SKM-1 (cell line): ENCODE measurements at regions not wholly inside any gene's neighbourhood (a gene's known extent, or its start where the extent isn't known, plus 50 kb on each side); places are given as distances from the start of the nearest gene placed in this dataset.
"Not testable (repeated sequence)": the region's sequence is repeated elsewhere in the genome, so short reads cannot be mapped to it uniquely, and the experiment has no call there.

Experiments
- DNase-seq: peaks from one replicate; lab custom pipeline; 2025; ENCODE audit not compliant: unreplicated experiment; lab: John Stamatoyannopoulos, UW

- no peak for DNase-seq
Measured at GRCh38 chr5:89686081-89686765, 723.3 kb downstream of the CETN3 start.

- no peak for DNase-seq
Measured at GRCh38 chr5:89676634-89677033, 732.9 kb downstream of the CETN3 start.

DNA sequence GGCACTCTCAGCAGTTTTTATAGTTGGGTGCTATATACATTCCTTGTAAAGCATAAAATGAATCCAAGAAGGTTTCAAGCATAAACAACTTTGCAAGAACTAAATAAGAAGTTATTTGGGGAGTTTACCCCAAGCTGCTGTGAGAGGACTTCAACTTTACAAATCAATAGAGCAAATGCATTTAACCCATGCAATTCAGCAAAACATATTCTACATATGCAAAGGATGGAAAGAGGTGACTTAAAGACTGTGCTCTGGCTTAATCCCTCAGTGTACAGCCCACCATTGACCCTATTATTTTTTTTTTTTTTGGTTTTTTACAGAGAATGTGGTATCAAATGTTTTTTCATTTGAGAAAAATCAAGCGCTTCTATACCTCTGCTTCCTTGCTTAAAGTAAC is 736.5 kb downstream of the CETN3 start:
- no peak for DNase-seq

- DNase-seq = no peak
Measured at GRCh38 chr5:89668821-89669220, 740.7 kb downstream of the CETN3 start.

- no peak for DNase-seq
Measured at GRCh38 chr5:89662499-89662898, 747.1 kb downstream of the CETN3 start.

DNA sequence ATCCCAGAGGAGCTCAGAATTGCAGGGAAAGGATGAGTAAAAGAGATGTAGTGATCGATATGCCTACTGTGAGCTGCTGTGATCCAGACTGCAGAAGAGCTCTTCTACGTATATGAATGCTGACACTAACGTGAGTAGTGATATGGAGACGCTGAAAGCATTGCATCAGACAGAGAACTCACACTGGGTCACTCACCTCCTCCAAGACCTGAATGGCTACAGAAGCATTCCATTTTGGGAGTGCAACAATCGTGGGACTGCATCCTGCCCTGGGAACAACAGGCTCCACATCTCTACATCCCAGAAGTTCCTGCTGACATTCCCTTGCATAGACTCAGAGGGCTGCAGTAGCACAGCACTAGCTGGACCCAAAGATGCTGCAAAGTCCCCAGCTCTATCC is 755.9 kb upstream of the MEF2C start:
- DNase-seq = no peak

DNA sequence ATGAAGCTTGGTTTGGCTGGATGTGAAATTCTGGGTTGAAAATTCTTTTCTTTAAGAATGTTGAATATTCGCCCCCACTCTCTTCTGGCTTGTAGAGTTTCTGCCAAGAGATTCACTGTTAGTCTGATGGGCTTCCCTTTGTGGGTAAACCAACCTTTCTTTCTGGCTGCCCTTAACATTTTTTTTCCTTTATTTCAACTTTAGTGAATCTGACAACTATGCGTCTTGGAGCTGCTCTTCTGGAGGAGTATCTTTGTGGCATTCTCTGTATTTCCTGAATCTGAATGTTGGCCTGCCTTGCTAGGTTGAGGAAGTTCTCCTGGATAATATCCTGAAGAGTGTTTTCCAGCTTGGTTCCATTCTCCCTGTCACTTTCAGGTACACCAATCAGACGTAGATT is 751.2 kb upstream of the MEF2C start:
- DNase-seq = not testable (repeated sequence)

DNA sequence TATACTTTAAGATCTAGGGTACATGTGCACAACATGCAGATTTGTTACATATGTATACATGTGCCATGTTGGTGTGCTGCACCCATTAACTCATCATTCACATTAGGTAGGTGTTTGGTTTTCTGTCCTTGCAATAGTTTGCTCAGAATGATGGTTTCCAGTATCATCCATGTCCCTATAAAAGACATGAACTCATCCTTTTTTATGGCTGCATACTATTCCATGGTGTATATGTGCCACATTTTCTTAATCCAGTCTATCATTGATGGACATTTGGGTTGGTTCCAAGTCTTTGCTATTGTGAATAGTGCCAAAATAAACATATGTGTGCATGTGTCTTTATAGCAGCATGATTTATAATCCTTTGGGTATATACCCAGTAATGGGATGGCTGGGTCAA is 747.1 kb upstream of the MEF2C start:
- DNase-seq = not testable (repeated sequence)

- DNase-seq = no peak
Measured at GRCh38 chr5:89628876-89629635, 746.1 kb upstream of the MEF2C start.

DNA sequence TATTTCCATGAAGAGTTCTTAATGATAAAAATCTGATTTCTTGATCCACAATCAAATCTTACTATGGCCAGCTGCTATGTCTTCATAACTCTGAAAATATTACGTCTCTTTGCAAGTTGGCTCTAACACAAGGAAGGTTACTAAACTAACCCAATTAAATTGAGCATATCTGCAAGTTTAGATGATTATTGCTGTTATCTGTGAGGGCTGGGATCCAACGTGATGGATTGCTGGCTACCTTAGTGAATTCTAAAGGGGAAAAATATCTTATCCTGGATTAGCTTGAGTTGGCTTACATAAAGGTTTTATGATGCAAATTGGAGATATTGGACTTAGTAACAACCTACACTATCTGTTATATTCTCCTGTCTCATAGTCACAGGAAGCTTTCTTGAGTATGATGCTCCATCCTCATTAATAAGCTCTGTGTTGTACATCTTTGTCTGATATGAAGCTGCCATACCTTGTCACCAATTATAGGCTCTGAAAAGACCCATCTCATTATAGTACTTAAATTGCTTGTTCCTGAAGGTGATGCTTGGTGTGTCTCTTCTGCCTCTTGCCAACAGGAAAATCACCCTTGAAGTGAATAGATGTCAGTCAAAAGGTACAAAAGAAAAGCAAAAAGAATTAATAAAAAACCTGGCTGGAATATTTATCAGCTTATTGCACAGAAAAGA is 733.0 kb upstream of the MEF2C start:
- DNase-seq = no peak

DNA sequence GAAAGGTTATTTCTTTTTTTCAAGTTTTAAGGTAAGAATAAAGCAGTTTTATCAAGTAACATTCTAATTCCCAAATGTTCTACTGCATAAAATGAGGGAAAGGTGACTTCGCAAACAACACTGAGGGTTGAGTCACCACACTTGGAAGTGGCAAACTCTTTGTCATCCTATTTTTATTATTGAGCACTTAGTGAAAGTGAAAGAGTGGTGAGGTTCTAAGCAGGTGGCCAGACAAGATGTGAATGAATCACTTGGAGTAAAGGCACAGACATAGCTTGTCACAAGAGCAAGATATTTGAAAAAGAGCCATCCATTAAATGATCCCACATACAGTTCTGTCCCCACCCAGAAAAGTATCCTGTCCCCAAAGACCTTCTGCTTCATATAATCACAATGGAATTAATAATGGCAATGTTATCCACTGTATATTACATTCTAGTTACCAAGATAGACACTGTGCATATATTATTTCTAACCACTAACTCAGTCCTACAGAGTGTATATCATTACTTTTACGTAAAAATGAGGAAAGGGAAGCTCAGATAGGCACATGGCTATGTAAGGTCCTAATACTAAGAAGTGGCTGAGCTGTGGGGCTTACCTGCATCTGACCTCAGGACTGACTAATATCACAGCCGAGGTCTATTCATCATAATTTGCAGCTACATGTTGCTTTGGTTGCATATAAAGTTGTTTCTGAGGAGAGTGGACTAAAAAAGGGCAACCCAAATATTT is 730.4 kb upstream of the MEF2C start:
- no peak for DNase-seq

DNA sequence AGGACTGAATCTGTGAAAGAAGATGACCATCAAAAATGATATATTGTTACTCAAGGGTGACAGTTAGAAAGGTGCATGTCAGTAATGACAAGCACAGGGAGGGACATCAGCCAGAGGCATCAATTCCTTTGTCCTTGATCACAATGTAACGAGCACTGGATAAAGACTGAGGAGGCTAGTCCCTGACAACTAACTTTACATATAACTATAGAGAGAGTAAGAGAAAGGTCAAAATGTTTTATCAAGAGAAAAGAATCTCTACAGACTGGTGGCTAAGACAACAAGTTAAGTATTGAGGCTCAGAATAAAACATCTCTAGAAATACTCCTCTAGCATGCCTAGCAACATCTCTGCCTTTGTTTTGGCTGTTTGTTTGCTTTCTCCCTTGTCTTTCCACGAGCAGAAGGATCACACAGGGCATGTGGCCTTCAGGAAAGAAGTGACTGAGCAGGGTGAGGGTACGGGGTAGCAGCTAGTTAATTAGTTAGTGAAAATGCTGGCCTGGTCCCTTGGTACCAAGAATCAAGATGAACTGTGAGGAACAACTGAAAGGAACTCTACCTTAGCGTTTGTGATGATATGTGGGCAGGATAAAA is 724.1 kb upstream of the MEF2C start:
- no peak for DNase-seq

GRCh38 chr5:89604342-89604741 is 721.4 kb upstream of the MEF2C start:
- no peak for DNase-seq

DNA sequence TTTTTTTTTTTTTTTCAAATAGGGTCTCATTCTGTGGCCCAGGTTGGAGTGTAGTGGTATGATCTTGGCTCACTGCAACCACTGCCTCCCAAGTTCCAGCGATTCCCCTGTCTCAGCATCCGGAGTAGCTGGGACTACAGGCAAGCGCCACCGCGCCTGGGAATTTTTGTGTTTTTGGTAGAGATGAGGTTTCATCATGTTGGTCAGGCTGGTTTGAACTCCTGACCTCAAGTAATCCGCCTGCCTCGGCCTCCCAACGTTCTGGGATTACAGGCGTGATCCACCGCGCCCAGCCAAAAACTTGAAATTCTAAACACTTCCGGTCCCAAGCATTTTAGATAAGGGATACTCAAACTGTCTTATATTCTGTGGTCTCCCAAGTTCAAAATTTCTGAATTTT is 718.9 kb upstream of the MEF2C start:
- DNase-seq = no peak

GRCh38 chr5:89597878-89598277 is 714.9 kb upstream of the MEF2C start:
- DNase-seq = no peak

- no peak for DNase-seq
Measured at GRCh38 chr5:89596821-89597220, 713.8 kb upstream of the MEF2C start.

DNA sequence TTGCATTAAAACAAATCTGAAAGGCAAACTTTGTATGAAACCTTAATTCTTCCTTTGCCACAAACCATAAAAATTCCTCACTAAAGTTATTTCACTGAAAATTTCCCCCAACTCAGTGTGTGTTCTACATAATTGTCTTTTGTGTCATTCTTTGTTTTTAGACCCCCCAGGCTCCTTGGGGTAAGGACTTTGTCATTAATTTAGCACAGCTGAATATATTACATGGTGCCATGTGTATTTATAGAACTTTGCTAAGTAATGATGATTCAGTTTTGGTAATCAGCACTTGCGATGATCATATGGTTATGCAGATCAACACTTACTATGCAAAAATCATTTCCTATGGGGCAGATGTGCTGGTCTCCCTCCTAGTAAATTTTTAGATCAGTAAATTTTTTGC is 712.1 kb upstream of the MEF2C start:
- DNase-seq = no peak

GRCh38 chr5:89584339-89584956 is 701.5 kb upstream of the MEF2C start:
- no peak for DNase-seq

- DNase-seq = no peak
Measured at GRCh38 chr5:89583534-89583933, 700.5 kb upstream of the MEF2C start.

GRCh38 chr5:89582768-89583339 is 699.9 kb upstream of the MEF2C start:
- no peak for DNase-seq
